ENCODE measurements at regions not wholly inside any gene's neighbourhood (a gene's known extent, or its start where the extent isn't known, plus 50 kb on each side); places are given as distances from the start of the nearest gene placed in this dataset.

DNA sequence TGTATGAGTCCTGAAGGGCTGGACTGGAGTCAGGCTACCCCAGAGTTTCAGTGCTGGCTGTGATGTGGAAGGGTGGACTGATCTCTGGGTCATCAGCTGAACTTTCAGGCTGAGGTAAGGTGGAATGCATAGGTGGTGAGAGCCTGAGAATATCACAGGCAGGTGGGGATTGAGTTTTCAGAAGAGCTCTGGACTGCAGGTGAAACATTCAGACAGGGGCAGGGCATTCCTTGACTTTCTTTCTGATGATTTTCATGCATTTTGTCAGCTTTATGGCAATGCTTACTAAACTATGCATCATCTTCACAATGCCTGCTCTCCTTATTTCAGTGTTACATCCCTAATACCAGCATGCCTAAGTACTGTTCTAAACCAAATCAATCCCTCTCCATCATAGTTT lies 755.0 kb downstream of the KCNA4 start:
- no peak overlapping the region for H3K4me3 Mint-ChIP-seq (ENCODE audit: unreplicated experiment)
- H3K27me3 ChIP-seq (ENCODE audit: insufficient read depth, low read length), result no peaks in the 10 kb centered on the region
- H3K4me1 Mint-ChIP-seq (ENCODE audit: low read depth, unreplicated experiment), result peaks cover 7% of the 10 kb centered on the region
- no peak overlapping the region for H3K4me2 ChIP-seq (ENCODE audit: low read length)
- H3K9ac ChIP-seq (ENCODE audit: low read length), result no peak overlapping the region
- H3K36me3 ChIP-seq (ENCODE audit: insufficient read depth, low read length), result no peaks in the 10 kb centered on the region
- H3K4me1 ChIP-seq (ENCODE audit: insufficient read depth, low read length), result no peaks in the 10 kb centered on the region
- TF ChIP-seq EZH2 (IDR thresholded peaks at IDR 0.05; ENCODE audit: insufficient read depth, low read length), result no peak
- TF ChIP-seq, protein P1, sequence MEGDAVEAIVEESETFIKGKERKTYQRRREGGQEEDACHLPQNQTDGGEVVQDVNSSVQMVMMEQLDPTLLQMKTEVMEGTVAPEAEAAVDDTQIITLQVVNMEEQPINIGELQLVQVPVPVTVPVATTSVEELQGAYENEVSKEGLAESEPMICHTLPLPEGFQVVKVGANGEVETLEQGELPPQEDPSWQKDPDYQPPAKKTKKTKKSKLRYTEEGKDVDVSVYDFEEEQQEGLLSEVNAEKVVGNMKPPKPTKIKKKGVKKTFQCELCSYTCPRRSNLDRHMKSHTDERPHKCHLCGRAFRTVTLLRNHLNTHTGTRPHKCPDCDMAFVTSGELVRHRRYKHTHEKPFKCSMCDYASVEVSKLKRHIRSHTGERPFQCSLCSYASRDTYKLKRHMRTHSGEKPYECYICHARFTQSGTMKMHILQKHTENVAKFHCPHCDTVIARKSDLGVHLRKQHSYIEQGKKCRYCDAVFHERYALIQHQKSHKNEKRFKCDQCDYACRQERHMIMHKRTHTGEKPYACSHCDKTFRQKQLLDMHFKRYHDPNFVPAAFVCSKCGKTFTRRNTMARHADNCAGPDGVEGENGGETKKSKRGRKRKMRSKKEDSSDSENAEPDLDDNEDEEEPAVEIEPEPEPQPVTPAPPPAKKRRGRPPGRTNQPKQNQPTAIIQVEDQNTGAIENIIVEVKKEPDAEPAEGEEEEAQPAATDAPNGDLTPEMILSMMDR (IDR thresholded peaks at IDR 0.05; ENCODE audit: insufficient read depth, low read depth, low read length), result no peak
- peaks cover 3% of the 10 kb centered on the region for H3K9me3 Mint-ChIP-seq (ENCODE audit: unreplicated experiment)
- no peak overlapping the region for H3K4me3 ChIP-seq (ENCODE audit: insufficient read depth, low read depth, low read length)
- H3K27ac Mint-ChIP-seq (ENCODE audit: unreplicated experiment), result no peak overlapping the region
- no peaks in the 10 kb centered on the region for H3K9me3 ChIP-seq (ENCODE audit: insufficient read depth, low read depth, low read length)
- no peak overlapping the region for H2AFZ ChIP-seq (ENCODE audit: low read depth, low read length)
- DNase-seq (ENCODE audit: low read depth) (no peak), FAIRE-seq (no peak)
- H3K79me2 ChIP-seq (ENCODE audit: insufficient read depth, low read length), result no peaks in the 10 kb centered on the region
- no peaks in the 10 kb centered on the region for H4K20me1 ChIP-seq (ENCODE audit: insufficient read depth, low read length)
- peaks cover 2% of the 10 kb centered on the region for H3K36me3 Mint-ChIP-seq (ENCODE audit: low read depth, unreplicated experiment)
- H3K27me3 Mint-ChIP-seq (ENCODE audit: low read depth, unreplicated experiment), result no peaks in the 10 kb centered on the region
- H3K27ac ChIP-seq (ENCODE audit: low read depth, low read length), result no peak overlapping the region

- H3K27ac ChIP-seq (ENCODE audit: low read depth, low read length), result no peak overlapping the region
- Mint-ChIP-seq H3K27me3 (ENCODE audit: low read depth, unreplicated experiment) (no peaks in the 10 kb centered on the region), H3K36me3 (ENCODE audit: low read depth, unreplicated experiment) (peaks cover 2% of the 10 kb centered on the region), H3K9me3 (ENCODE audit: unreplicated experiment) (peaks cover 3% of the 10 kb centered on the region), H3K27ac (ENCODE audit: unreplicated experiment) (no peak overlapping the region), H3K4me3 (ENCODE audit: unreplicated experiment) (no peak overlapping the region), H3K4me1 (ENCODE audit: low read depth, unreplicated experiment) (peaks cover 7% of the 10 kb centered on the region)
- no peaks in the 10 kb centered on the region for H3K9me3 ChIP-seq (ENCODE audit: insufficient read depth, low read depth, low read length)
- H3K9ac ChIP-seq (ENCODE audit: low read length), result no peak overlapping the region
- no peak overlapping the region for H3K4me2 ChIP-seq (ENCODE audit: low read length)
- no peak overlapping the region for H2AFZ ChIP-seq (ENCODE audit: low read depth, low read length)
- H3K36me3 ChIP-seq (ENCODE audit: insufficient read depth, low read length), result no peaks in the 10 kb centered on the region
- H4K20me1 ChIP-seq (ENCODE audit: insufficient read depth, low read length), result no peaks in the 10 kb centered on the region
- no peak overlapping the region for H3K4me3 ChIP-seq (ENCODE audit: insufficient read depth, low read depth, low read length)
- H3K4me1 ChIP-seq (ENCODE audit: insufficient read depth, low read length), result no peaks in the 10 kb centered on the region
- H3K79me2 ChIP-seq (ENCODE audit: insufficient read depth, low read length), result no peaks in the 10 kb centered on the region
- H3K27me3 ChIP-seq (ENCODE audit: insufficient read depth, low read length), result no peaks in the 10 kb centered on the region
- no peak for FAIRE-seq
- TF ChIP-seq, protein P1 (IDR thresholded peaks at IDR 0.05; ENCODE audit: insufficient read depth, low read depth, low read length), result no peak
- no peak for TF ChIP-seq EZH2 (IDR thresholded peaks at IDR 0.05; ENCODE audit: insufficient read depth, low read length)
- DNase-seq (ENCODE audit: low read depth), result peak; percentile 59
These were observed 755.7 kb downstream of the KCNA4 start for GRCh38 chr11:29260939-29261705.

- no peaks in the 10 kb centered on the region for H3K36me3 ChIP-seq (ENCODE audit: insufficient read depth, low read length)
- FAIRE-seq (no peak), DNase-seq (ENCODE audit: low read depth) (no peak)
- no peak overlapping the region for H3K4me2 ChIP-seq (ENCODE audit: low read length)
- TF ChIP-seq EZH2 (IDR thresholded peaks at IDR 0.05; ENCODE audit: insufficient read depth, low read length), result no peak
- TF ChIP-seq, protein P1 (IDR thresholded peaks at IDR 0.05; ENCODE audit: insufficient read depth, low read depth, low read length), result no peak
- no peaks in the 10 kb centered on the region for H3K27me3 ChIP-seq (ENCODE audit: insufficient read depth, low read length)
- no peaks in the 10 kb centered on the region for H4K20me1 ChIP-seq (ENCODE audit: insufficient read depth, low read length)
- H3K79me2 ChIP-seq (ENCODE audit: insufficient read depth, low read length), result no peaks in the 10 kb centered on the region
- peaks cover 3% of the 10 kb centered on the region for H3K9me3 Mint-ChIP-seq (ENCODE audit: unreplicated experiment)
- H3K36me3 Mint-ChIP-seq (ENCODE audit: low read depth, unreplicated experiment), result peaks cover 2% of the 10 kb centered on the region
- no peak overlapping the region for H2AFZ ChIP-seq (ENCODE audit: low read depth, low read length)
- no peak overlapping the region for H3K4me3 Mint-ChIP-seq (ENCODE audit: unreplicated experiment)
- no peaks in the 10 kb centered on the region for H3K4me1 ChIP-seq (ENCODE audit: insufficient read depth, low read length)
- peaks cover 7% of the 10 kb centered on the region for H3K4me1 Mint-ChIP-seq (ENCODE audit: low read depth, unreplicated experiment)
- no peak overlapping the region for H3K27ac Mint-ChIP-seq (ENCODE audit: unreplicated experiment)
- no peak overlapping the region for H3K4me3 ChIP-seq (ENCODE audit: insufficient read depth, low read depth, low read length)
- no peaks in the 10 kb centered on the region for H3K9me3 ChIP-seq (ENCODE audit: insufficient read depth, low read depth, low read length)
- H3K9ac ChIP-seq (ENCODE audit: low read length), result no peak overlapping the region
- no peak overlapping the region for H3K27ac ChIP-seq (ENCODE audit: low read depth, low read length)
- no peaks in the 10 kb centered on the region for H3K27me3 Mint-ChIP-seq (ENCODE audit: low read depth, unreplicated experiment)
These were observed 758.4 kb downstream of the KCNA4 start for GRCh38 chr11:29258411-29258810.
